ENCODE measurements at regions not wholly inside any gene's neighbourhood (a gene's known extent, or its start where the extent isn't known, plus 50 kb on each side); places are given as distances from the start of the nearest gene placed in this dataset.
"Not testable (repeated sequence)": the region's sequence is repeated elsewhere in the genome, so short reads cannot be mapped to it uniquely, and the experiment has no call there.

GRCh38 chr5:120137582-120137981 is 326.5 kb upstream of the PRR16 start:
- Histone ChIP-seq H3K27me3 (no peaks in the 10 kb centered on the region), H3K27ac (peak overlapping the region in 1 of 2 donors; percentile 59), H3K4me3 (no peak overlapping the region), H3K36me3 (no peaks in the 10 kb centered on the region), H3K9me3 (no peaks in the 10 kb centered on the region), H3K4me1 (ENCODE audit: insufficient read depth) (peaks cover 8% of the 10 kb centered on the region)
- 92 to 95% (median 92%) methylated on average over 2 of the region's 2 CpGs for WGBS, 3 donors
- intact Hi-C loops (cut with DNase I), result no loop called here
- peak in 1 of 5 donors; percentile 16 for DNase-seq
- no peak for TF ChIP-seq EP300 (IDR thresholded peaks at IDR 0.05)
- no peak for TF ChIP-seq POLR2A (IDR thresholded peaks at IDR 0.05)
- TF ChIP-seq CTCF (IDR thresholded peaks at IDR 0.05), result no peak

- DNase-seq, result peak in 1 of 5 donors; percentile 49
- WGBS, 3 donors, result 2 to 7% (median 5%) methylated on average over 2 of the region's 2 CpGs
- no peak overlapping the region for H3K4me3 ChIP-seq
- H3K4me1 ChIP-seq (ENCODE audit: insufficient read depth), result peaks cover 8% of the 10 kb centered on the region
- intact Hi-C loops (cut with DNase I), result no loop called here
- H3K9me3 ChIP-seq, result no peaks in the 10 kb centered on the region
- H3K36me3 ChIP-seq, result no peaks in the 10 kb centered on the region
- TF ChIP-seq EP300 (IDR thresholded peaks at IDR 0.05), result peak; percentile 98
- no peak for TF ChIP-seq POLR2A (IDR thresholded peaks at IDR 0.05)
- H3K27ac ChIP-seq, result peak overlapping the region in 1 of 2 donors; percentile 76
- no peaks in the 10 kb centered on the region for H3K27me3 ChIP-seq
Observed at GRCh38 chr5:120139039-120139438, 325.1 kb upstream of the PRR16 start.

- intact Hi-C loops (cut with DNase I), result no loop called here
- no peaks in the 10 kb centered on the region for H3K27me3 ChIP-seq
- H3K4me3 ChIP-seq, result no peak overlapping the region
- TF ChIP-seq CTCF (IDR thresholded peaks at IDR 0.05) (no peak), POLR2A (IDR thresholded peaks at IDR 0.05) (no peak), EP300 (IDR thresholded peaks at IDR 0.05) (no peak)
- no peaks in the 10 kb centered on the region for H3K36me3 ChIP-seq
- DNase-seq, result no peak
- H3K9me3 ChIP-seq, result no peaks in the 10 kb centered on the region
- peaks cover 7% of the 10 kb centered on the region for H3K4me1 ChIP-seq (ENCODE audit: insufficient read depth)
- peak overlapping the region in 1 of 2 donors; percentile 76 for H3K27ac ChIP-seq
- 0 to 95% (median 88%) methylated on average over 1 of the region's 1 CpG for WGBS, 3 donors
Observed at GRCh38 chr5:120140501-120140900, 323.6 kb upstream of the PRR16 start.

- H3K4me3 ChIP-seq, result no peak overlapping the region
- peaks cover 5% of the 10 kb centered on the region for H3K4me1 ChIP-seq (ENCODE audit: insufficient read depth)
- H3K27me3 ChIP-seq, result no peaks in the 10 kb centered on the region
- peak overlapping the region in 1 of 2 donors; percentile 5 for H3K27ac ChIP-seq
- intact Hi-C loops (cut with DNase I), result no loop called here
- WGBS, 3 donors, result 24 to 33% (median 24%) methylated on average over 2 of the region's 2 CpGs
- H3K36me3 ChIP-seq, result no peaks in the 10 kb centered on the region
- no peaks in the 10 kb centered on the region for H3K9me3 ChIP-seq
- TF ChIP-seq POLR2A (IDR thresholded peaks at IDR 0.05) (no peak), CTCF (IDR thresholded peaks at IDR 0.05) (no peak), EP300 (IDR thresholded peaks at IDR 0.05) (no peak)
- DNase-seq, result no peak
Observed at GRCh38 chr5:120141076-120141475, 323.0 kb upstream of the PRR16 start.

GRCh38 chr5:120146787-120147186 is 317.3 kb upstream of the PRR16 start:
- Histone ChIP-seq H3K9me3 (no peaks in the 10 kb centered on the region), H3K4me1 (ENCODE audit: insufficient read depth) (no peaks in the 10 kb centered on the region), H3K36me3 (no peaks in the 10 kb centered on the region), H3K27ac (no peak overlapping the region), H3K4me3 (no peak overlapping the region), H3K27me3 (no peaks in the 10 kb centered on the region)
- WGBS, 3 donors, result 39 to 61% (median 46%) methylated on average over 1 of the region's 1 CpG
- TF ChIP-seq POLR2A (IDR thresholded peaks at IDR 0.05), result no peak
- TF ChIP-seq EP300 (IDR thresholded peaks at IDR 0.05), result no peak
- TF ChIP-seq CTCF (IDR thresholded peaks at IDR 0.05), result no peak
- no peak for DNase-seq
- intact Hi-C loops (cut with DNase I), result no loop called here

GRCh38 chr5:120147911-120148310 is 316.2 kb upstream of the PRR16 start:
- intact Hi-C loops (cut with DNase I); H3K4me1 ChIP-seq (ENCODE audit: insufficient read depth); H3K9me3 ChIP-seq; DNase-seq; H3K27ac ChIP-seq; H3K27me3 ChIP-seq; H3K36me3 ChIP-seq; H3K4me3 ChIP-seq: not testable (repeated sequence)
- WGBS, 3 donors, result 95 to 99% (median 98%) methylated on average over 10 to 23 of the region's 23 CpGs
